Adrenal gland (tissue), 5 donors: ENCODE measurements at regions not wholly inside any gene's neighbourhood (a gene's known extent, or its start where the extent isn't known, plus 50 kb on each side); places are given as distances from the start of the nearest gene placed in this dataset.

Source experiments
- CTCF ChIP-seq, 6 experiments: fragments of 450-650 bp in 4 of 6; fragments of 200-600 bp in 2 of 6; sonication (generic) in 1 of 6; IDR thresholded peaks; 1 replicate in 5 of 6; 2 replicates in 1 of 6; pipeline versions ENCODE4 v1.5.1 to v1.8.0; 2016 to 2021; ENCODE audit warnings: antibody characterized with exemption in 6 of 6, mild to moderate bottlenecking in 2 of 6, moderate library complexity in 1 of 6
- POLR2A ChIP-seq, 2 donors: fragments of 450-650 bp; IDR thresholded peaks; one replicate each; pipeline ENCODE4 v1.6.1; 2017; ENCODE audit warnings: antibody characterized with exemption in 2 of 2, mild to moderate bottlenecking in 2 of 2, moderate library complexity in 1 of 2
- donor health status: DM: no; HTN: no; CAD: no.

GRCh38 chr16:55925242-55925641, 50.1 kb upstream of the CES5A start:
- TF ChIP-seq CTCF (IDR thresholded peaks at IDR 0.05) (no peak), POLR2A (IDR thresholded peaks at IDR 0.05) (no peak)
